ENCODE measurements at regions not wholly inside any gene's neighbourhood (a gene's known extent, or its start where the extent isn't known, plus 50 kb on each side); places are given as distances from the start of the nearest gene placed in this dataset.

- POLR2A ChIA-PET: no interaction called here
- Histone ChIP-seq H3K4me3 (ENCODE audit: low read length) (no peak overlapping the region), H3K9me3 (ENCODE audit: control insufficient read depth in 1 of 2, insufficient read depth in 1 of 2, low read length in 2 of 2) (no peaks in the 10 kb centered on the region), H3K36me3 (ENCODE audit: insufficient read depth, low read length) (no peaks in the 10 kb centered on the region), H3K27me3 (ENCODE audit: control insufficient read depth in 1 of 2, insufficient read depth in 2 of 2, low read length in 2 of 2) (peaks cover 0 to under 1% of the 10 kb centered on the region in 2 experiments), H3K27ac (ENCODE audit: low read depth in 1 of 2, low read length in 2 of 2) (no peak overlapping the region), H3K4me1 (ENCODE audit: insufficient read depth, low read length) (no peaks in the 10 kb centered on the region)
- intact Hi-C loops (cut with DNase I, micrococcal nuclease): loop anchor here (5.0 to 10.0 kb wide), 2 partner anchors 1225 to 1867 kb away; no protein-coding TSS in a partner anchor
- Mint-ChIP-seq H3K27ac (no peak overlapping the region), H3K4me3 (no peak overlapping the region), H3K4me1 (ENCODE audit: low read depth) (no peaks in the 10 kb centered on the region), H3K9me3 (no peaks in the 10 kb centered on the region), H3K27me3 (no peaks in the 10 kb centered on the region), H3K36me3 (ENCODE audit: low read depth) (no peaks in the 10 kb centered on the region)
- ATAC-seq (ENCODE audit: poor library complexity) (no peak), DNase-seq (no peak)
- TF ChIP-seq, protein P1, sequence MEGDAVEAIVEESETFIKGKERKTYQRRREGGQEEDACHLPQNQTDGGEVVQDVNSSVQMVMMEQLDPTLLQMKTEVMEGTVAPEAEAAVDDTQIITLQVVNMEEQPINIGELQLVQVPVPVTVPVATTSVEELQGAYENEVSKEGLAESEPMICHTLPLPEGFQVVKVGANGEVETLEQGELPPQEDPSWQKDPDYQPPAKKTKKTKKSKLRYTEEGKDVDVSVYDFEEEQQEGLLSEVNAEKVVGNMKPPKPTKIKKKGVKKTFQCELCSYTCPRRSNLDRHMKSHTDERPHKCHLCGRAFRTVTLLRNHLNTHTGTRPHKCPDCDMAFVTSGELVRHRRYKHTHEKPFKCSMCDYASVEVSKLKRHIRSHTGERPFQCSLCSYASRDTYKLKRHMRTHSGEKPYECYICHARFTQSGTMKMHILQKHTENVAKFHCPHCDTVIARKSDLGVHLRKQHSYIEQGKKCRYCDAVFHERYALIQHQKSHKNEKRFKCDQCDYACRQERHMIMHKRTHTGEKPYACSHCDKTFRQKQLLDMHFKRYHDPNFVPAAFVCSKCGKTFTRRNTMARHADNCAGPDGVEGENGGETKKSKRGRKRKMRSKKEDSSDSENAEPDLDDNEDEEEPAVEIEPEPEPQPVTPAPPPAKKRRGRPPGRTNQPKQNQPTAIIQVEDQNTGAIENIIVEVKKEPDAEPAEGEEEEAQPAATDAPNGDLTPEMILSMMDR (IDR thresholded peaks at IDR 0.05): no peak
- CTCF ChIA-PET: no interaction called here
These were observed 88.0 kb upstream of the PFKP start for GRCh38 chr10:2979306-2979705.

DNA sequence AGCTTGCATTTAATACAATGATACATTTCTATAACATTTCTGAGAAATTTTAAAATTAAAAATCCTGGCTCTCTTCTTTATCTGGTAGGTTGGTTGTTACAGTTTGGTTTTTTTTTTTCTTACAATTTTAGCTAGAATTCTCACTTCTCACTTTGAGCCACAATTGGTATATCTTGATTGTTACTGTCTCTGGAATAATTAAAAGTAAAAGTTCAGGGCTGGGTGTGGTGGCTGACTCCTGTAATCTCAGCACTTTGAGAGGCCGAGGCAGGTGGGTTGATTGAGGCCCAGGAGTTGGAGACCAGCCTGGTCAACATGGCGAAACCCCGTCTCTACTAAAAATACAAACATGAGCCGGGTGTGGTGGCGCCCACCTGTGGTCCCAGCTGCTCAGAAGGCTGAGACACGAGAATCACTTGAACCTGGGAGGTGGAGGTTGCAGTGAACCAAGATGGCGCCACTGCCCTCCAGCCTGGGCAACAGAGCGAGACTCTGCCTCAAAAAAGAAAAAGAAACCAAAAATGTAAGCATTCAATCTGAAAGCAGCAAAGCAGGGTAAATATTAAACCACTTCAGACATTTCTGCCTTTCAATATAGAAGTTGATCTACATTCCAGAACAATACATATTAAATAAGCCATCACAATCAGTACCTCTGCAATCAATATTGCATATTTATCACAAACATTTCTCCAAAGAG, 88.6 kb upstream of the PFKP start:
- Mint-ChIP-seq H3K27ac (no peak overlapping the region), H3K36me3 (ENCODE audit: low read depth) (no peaks in the 10 kb centered on the region), H3K4me3 (no peak overlapping the region), H3K9me3 (no peaks in the 10 kb centered on the region), H3K4me1 (ENCODE audit: low read depth) (no peaks in the 10 kb centered on the region), H3K27me3 (no peaks in the 10 kb centered on the region)
- POLR2A ChIA-PET: no interaction called here
- no peak overlapping the region for H3K27ac ChIP-seq (ENCODE audit: low read depth in 1 of 2, low read length in 2 of 2)
- TF ChIP-seq, protein P1 (IDR thresholded peaks at IDR 0.05): peak; percentile 3
- CTCF ChIA-PET: no interaction called here
- intact Hi-C loops (cut with DNase I, micrococcal nuclease): loop anchor here (5.0 to 10.0 kb wide), 2 partner anchors 1224 to 1866 kb away; no protein-coding TSS in a partner anchor
- no peaks in the 10 kb centered on the region for H3K9me3 ChIP-seq (ENCODE audit: control insufficient read depth in 1 of 2, insufficient read depth in 1 of 2, low read length in 2 of 2)
- no peaks in the 10 kb centered on the region for H3K27me3 ChIP-seq (ENCODE audit: control insufficient read depth in 1 of 2, insufficient read depth in 2 of 2, low read length in 2 of 2)
- no peaks in the 10 kb centered on the region for H3K36me3 ChIP-seq (ENCODE audit: insufficient read depth, low read length)
- ATAC-seq (ENCODE audit: poor library complexity) (no peak), DNase-seq (no peak)
- no peaks in the 10 kb centered on the region for H3K4me1 ChIP-seq (ENCODE audit: insufficient read depth, low read length)
- H3K4me3 ChIP-seq (ENCODE audit: low read length): no peak overlapping the region

- Histone ChIP-seq H3K36me3 (ENCODE audit: insufficient read depth, low read length) (no peaks in the 10 kb centered on the region), H3K4me1 (ENCODE audit: insufficient read depth, low read length) (no peaks in the 10 kb centered on the region), H3K27ac (ENCODE audit: low read depth in 1 of 2, low read length in 2 of 2) (no peak overlapping the region), H3K4me3 (ENCODE audit: low read length) (no peak overlapping the region), H3K9me3 (ENCODE audit: control insufficient read depth in 1 of 2, insufficient read depth in 1 of 2, low read length in 2 of 2) (no peaks in the 10 kb centered on the region), H3K27me3 (ENCODE audit: control insufficient read depth in 1 of 2, insufficient read depth in 2 of 2, low read length in 2 of 2) (no peaks in the 10 kb centered on the region)
- DNase-seq (peak in 3 of 14 experiments; percentile 15 to 39 (median 32)), ATAC-seq (ENCODE audit: poor library complexity) (no peak)
- no peaks in the 10 kb centered on the region for H3K4me1 Mint-ChIP-seq (ENCODE audit: low read depth)
- ChIA-PET CTCF (no interaction called here), POLR2A (no interaction called here)
- intact Hi-C loops (cut with DNase I, micrococcal nuclease): loop anchor here (5.0 to 10.0 kb wide), 2 partner anchors 1223 to 1866 kb away; no protein-coding TSS in a partner anchor
- TF ChIP-seq, protein P1 (IDR thresholded peaks at IDR 0.05): peak; percentile 42
- no peaks in the 10 kb centered on the region for H3K9me3 Mint-ChIP-seq
- no peaks in the 10 kb centered on the region for H3K36me3 Mint-ChIP-seq (ENCODE audit: low read depth)
- no peak overlapping the region for H3K27ac Mint-ChIP-seq
- no peak overlapping the region for H3K4me3 Mint-ChIP-seq
- no peaks in the 10 kb centered on the region for H3K27me3 Mint-ChIP-seq
These were observed 89.2 kb upstream of the PFKP start for GRCh38 chr10:2978111-2978510.
